Skin of body (tissue), 1 donor: ENCODE measurements at regions not wholly inside any gene's neighbourhood (a gene's known extent, or its start where the extent isn't known, plus 50 kb on each side); places are given as distances from the start of the nearest gene placed in this dataset.
"Not testable (repeated sequence)": the region's sequence is repeated elsewhere in the genome, so short reads cannot be mapped to it uniquely, and the experiment has no call there.

Experiments used
- DNase-seq: peaks from one replicate; lab custom pipeline; 2025; lab: John Stamatoyannopoulos, UW

DNA sequence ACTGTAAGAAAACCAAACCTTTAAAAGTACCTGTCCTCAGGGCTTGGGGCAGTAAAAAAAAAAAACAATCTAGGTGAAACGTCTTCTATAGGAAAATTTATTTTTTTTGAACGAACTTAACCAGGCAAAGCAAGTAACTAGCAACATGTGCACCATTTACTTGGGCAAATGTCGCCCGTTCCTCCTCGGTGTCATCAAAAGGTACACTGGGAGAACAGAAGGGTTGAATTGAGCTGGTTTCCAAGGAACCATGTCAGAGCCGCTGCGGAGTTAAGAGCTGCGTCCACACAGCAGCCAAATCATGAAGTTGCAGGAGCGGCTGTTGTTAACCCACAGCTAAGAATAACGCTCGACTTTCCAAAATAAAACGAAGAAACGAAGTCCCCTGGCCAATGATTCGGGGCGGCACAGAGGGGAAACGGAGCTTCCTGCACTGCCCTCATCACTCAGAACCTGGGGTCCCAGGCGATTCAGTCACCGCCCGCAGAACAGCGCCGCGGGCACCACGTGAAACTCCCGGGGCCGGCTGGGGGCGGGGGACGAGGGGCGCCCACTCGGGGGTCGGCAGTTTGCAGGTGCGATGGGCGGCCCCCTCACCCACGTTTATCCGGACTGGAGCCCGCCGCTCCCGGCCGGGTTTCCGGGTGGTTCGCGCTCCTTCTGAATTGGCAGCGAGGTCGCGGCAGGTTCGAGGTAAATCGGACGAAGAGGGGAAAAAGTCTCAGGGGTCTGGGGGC, 53.6 kb upstream of the PLGLB1 start:
- DNase-seq: not testable (repeated sequence)

DNA sequence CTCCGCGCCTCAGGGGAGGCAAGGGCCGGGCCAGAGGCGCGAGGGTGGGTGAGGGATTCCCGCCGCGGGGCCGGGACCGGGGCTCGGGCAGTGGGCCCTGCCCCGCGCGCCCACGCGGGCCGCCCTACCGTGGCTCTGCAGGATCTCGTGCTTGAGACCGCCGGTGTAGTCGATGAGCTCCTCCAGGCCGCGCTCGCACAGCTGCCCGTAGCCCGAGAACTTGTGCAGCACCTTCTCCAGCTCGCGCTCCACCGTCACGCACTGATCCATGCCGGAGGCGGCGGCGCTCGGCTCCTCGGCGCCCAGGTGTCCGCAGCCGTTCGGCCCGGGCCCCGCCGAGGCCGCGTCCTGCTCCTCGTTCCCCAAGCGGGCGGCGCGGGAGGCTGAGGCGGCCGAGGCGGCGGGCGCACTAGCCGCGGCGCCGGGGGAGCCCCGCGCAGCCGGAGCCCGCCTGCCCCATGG, 54.2 kb upstream of the PLGLB1 start:
- DNase-seq: not testable (repeated sequence)

DNA sequence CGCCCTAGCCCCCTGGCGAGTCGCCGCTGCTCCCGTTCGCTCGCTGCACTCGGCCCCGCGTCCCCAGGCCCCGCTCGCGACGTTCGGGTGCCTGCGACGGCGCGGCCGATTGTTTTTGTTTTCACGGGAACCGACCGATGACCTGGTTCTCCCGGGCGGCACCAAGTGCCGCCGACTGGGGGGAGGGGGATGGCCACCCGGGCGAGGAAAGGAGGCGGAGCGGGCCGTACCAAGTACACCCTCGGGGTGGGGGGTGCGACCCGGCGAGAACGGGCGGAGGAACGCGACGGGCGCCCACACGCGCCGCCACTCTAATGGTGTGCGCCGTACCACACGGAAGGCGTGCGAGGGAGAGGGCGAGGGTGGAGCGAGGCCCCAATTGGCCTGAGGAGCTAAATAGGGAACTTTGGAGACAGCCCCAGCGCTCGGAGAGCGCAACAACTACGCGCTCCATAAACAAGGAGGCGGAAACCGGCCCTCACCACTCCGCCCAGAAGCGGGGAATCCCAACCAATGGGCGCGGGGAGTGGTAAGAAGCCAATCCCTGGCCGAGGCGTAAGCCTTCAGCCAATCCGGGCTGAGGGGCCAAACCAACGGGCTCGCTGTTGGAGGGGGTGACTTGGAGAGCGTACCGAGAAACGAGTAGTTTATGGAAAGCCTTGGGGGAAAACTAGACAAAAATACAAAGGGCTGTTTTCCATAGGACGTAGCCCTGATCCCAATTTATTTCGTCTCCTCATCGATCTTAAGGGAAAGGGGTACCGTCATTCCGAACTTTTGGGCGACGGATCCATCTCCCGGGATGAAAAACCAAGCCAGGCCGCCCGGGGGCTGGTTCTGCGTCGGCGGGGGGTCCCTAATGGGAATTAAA, 54.8 kb upstream of the PLGLB1 start:
- DNase-seq: not testable (repeated sequence)

DNA sequence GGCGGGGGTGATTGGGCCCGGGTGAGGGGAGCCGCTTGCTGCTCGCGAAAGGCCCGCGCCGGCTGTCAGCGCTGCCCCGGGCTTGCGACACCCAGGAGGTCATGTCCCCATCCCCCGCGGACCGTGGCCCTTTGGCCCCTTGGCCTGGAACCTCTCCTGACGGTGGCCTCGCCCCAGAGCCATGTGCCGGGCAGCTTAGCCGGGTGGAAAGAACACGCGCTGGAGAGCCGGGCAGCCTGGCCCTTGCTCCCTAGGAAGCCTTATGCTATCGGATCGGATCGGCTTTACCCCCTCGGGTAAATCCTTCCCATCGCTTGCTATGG, 55.4 kb upstream of the PLGLB1 start:
- DNase-seq: not testable (repeated sequence)

DNA sequence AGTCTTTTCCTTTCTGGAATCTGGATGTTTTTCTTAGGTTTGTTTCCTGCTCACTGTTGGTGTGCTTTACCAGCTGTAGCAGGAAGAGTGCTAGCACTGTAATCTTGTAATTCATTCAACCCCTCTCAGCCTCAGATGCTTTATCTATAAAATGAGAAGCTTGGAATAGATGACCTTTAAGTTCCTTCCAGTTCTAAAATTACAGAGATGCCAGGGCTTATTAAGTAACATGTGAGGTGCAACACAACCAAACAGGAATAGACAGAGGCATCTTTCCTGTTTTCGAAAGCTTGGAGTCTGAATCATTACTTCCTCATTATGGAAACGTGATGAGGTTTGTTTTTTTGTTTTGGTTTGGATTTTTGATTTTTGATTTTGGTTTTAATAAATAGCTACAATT, 60.1 kb upstream of the PLGLB1 start:
- DNase-seq: not testable (repeated sequence)

DNA sequence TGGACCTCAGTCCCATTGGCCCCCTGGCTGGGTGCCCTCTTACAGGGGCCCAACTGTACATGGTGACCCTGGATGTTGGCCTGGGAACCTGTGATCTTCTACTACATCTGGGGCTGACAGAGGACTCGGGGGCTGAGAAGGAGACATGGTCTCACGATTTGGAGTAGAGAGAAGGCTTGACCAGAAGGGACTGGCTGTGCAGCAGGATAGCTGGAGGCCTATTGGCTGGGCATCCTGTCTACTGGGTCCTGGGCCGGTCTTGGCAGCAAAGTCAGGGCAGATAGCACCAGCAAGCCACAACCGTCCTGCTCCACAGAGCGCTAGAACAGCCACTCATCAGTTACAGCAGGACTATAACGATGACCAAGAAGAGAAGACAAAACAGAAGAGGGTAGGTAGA, 66.4 kb upstream of the PLGLB1 start:
- DNase-seq: not testable (repeated sequence)

DNA sequence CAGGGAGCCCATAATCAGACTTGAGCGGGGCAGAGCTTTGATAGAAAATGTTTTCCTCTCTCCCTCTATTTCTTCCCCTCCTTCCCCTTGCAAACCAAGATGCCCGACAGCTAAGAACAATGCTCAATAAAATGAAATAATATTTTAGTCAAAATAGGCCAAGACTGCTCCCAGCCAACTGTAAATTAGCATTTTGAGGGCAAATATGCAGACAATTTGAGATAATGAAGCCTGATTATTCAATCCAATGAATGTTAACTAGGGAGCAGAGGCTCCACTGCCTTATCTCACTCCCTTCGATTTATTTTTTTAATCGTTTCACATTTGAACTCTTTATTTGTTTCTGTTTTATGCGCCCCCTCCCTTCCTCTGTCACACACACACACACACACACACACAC, 67.8 kb upstream of the PLGLB1 start:
- DNase-seq: not testable (repeated sequence)

DNA sequence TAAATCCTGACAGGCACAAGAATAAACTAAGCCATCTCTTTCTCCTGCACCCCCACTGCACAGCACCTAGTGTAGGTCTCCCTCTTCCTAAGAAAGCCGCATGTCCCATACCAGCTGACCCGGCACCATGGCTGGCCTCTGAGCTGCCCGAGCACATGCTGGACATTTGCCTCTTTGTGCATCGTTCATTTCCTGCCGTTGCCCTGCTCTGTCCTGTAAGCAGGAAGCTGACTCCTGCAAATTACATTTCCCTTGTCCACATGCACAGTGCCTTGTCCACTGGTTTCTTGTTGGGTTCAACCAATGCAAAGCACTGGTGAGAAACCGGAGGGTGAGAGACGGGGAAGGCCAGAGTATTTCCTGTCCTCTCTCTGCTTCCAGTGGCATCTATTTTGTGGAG, 71.6 kb upstream of the PLGLB1 start:
- not testable (repeated sequence) for DNase-seq

DNA sequence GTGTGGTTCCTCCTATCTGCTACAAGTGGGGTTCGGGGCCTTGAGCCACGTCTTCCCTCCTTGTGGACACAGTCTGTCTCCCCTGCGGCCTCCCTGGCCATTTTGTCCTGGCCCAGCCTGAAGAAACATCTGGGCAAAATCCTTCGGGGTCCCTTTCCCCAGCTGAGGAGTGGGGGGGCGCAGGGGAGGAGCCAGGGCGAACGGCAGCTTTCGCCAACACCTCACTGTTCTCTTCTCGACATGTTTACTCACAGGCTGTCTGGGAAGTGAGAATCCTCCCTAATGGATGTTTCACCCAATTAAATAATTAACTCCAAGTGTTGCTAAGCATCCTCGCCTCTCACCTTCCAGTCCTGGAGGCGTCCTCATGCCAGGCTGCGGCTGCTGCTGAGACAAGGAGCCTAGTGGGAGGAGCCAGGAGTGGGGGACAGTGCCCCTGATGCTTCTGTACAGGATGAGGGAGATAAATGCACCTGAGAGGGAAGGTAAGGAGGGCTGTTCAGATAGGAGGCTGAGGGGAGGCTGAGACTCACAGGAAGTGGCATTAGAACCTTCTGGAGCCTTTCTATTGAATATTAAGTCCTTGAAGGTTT, 72.4 kb upstream of the PLGLB1 start:
- DNase-seq: not testable (repeated sequence)

DNA sequence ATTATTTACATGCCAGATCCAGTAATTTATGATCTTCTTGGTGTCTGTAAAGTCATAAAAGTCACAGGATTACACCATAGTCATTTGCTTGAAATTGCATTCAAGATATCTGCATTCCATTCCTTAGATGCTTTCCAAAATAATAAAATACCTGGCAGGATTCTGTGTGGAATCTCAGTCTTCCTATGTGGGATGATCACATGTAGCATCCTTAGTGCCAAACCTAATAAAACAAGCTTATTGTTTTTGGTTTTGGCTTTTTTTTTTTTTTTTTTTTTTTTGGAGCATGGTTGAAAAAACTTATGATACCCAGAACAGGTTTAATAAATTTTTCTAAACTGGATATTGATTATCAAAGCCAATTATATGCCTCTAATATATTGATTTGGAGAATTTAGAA, 74.2 kb upstream of the PLGLB1 start:
- DNase-seq: peak; percentile 1

DNA sequence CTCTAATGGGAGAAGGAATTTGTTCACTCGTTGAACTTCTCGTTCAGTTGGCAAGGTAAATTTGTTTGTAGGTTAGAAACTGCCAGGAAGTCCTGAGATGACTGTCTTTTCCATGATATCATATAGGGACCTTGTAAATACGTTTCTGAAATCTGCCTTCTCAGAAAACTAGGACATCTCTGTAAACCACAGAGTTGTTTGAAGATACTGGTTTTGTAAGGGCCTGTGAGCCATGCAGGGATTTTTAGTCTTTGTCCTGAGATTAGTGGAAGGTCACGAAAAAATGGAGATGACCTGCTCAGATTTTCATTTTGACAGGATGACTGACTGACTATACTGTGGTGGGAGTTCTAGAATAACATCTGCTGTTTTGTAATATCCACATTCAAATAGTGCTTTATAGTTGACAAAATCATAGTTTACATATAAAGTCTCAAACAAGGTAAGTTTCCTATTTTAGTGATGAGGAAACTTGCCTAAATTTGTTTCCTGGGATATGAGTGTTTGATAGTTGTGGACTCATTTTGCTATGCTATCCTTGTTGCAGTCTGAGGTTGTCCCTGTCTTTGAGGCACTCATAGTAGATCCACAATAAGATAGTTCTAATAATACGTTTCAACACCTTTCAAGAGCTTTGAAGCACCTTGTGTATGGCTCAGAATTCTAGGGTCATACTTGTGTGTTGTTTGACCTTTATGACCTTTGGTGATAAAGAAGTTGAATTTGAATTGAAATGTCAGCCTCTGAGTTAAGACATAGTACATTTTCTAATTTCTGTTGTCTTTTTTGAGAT, 107.3 kb upstream of the PLGLB1 start:
- DNase-seq: not testable (repeated sequence)

DNA sequence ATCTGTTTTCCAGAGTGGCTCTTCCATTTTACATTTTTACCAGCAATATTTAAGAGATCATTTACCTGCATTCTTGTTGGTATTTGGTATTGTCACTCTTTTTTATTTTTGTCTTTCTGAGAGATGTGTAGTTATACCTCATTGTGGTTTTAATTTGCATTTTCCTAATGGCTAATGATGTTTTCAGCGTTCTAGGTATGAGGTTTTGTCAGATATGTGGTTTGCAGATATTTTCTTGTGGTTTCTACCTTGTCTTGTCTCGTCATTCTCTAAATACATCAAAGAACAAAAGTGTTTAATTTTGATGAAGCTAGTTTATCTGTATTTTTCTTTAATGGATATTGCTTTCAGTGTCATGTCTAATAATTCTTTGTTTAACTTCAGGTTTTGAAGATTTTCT, 110.9 kb upstream of the PLGLB1 start:
- DNase-seq: not testable (repeated sequence)

DNA sequence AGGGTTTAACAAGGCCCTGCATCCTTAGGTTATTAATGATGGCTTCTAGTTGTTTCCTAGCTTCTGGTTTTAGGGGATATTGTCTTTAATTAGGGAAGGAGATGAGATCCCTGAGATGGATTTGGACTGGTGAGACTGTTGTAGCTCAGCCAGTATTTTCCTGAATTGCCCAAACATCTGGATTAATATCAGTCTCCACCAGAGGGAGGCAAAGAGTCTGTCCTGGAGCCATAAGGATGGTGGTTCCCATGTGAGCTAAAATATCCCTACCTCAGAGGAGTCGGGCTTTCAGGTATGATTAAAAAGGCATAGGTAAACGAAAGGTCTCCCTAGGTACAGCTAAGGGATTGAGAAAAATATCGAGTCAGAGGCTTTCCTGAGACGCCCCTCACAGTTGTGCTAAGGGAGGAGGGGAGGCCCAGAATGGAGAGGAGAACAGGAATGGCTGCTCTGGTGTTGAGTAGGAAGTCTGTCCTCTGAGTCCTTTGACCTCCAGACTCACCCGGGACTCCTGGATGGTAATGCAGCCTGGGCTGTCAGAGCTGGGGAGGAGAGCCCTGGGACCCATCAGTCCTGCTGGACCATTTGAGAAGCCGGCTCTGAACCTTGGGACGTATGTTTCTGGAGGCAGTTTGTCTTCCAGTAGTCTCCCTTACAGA, 130.3 kb upstream of the PLGLB1 start:
- DNase-seq: not testable (repeated sequence)

DNA sequence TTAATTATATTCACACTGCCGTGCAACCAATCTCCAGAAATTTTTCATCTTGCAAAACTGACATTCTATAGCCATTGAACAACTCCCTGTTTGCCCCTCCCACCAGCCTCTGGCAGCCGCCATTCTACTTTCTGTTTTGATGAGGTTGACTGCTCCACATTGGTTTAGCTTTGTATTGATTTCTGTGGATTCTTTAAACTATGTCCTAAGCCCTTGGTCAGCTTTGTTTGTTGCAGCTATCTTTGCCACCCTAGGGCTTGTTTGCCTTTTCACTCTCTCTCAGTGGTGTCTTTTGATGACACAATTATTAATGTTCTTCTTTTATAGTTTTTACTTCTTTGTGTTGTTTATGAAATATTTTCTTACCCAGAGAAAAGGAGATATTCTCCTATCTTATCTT, 152.8 kb upstream of the PLGLB1 start:
- not testable (repeated sequence) for DNase-seq

DNA sequence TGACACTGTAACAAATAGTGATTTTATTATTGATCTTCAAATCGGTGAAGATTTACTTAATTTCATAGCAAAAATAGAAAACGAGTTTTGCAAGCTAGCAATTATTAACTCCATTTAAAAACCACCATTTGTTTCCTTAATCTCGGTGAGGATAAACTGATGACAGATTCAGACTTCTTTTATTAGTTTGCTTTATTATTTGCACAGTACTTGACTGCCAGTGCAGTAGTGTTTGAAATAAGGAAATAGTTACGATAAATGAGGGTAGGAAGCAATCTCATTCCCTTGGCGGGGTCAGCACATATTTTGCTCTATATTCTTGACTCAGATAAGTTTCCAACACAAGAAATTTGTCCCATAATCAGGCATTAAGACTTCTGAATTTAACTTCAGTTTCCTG, 161.7 kb upstream of the PLGLB1 start:
- DNase-seq: not testable (repeated sequence)

DNA sequence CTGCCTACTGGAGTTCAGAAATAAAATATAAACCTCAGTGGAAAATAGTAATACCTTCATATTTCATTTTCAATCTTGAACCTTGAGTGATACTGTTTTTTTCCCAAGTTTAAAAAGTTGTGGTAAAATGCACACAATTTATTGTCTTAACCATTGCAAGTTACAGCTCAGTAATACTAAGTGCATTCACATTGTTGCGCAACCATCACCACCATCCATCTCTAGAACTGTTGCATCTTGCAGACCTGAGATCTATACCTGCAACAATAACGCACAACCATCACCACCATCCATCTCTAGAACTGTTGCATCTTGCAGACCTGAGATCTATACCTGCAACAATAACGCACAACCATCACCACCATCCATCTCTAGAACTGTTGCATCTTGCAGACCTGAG, 162.6 kb upstream of the PLGLB1 start:
- DNase-seq: not testable (repeated sequence)

DNA sequence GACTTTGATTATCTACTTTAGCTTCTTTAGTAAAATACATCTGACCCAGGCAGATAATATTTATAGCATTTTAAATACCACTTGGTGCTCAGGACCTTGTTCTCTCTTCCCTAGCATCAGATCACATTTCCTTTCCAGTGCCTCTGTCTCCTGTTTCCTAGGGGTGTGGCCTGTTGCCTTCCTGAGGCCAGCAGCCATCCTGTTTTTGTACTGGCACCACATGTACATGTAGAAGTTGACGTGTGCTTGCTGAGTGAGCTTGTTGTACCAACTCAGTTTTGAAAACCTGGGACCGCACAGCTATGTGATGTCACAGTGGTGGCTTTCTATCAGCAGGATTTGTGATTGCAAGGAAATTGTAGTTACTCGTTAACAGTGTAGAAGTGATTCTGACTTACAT, 167.6 kb upstream of the PLGLB1 start:
- DNase-seq: not testable (repeated sequence)

DNA sequence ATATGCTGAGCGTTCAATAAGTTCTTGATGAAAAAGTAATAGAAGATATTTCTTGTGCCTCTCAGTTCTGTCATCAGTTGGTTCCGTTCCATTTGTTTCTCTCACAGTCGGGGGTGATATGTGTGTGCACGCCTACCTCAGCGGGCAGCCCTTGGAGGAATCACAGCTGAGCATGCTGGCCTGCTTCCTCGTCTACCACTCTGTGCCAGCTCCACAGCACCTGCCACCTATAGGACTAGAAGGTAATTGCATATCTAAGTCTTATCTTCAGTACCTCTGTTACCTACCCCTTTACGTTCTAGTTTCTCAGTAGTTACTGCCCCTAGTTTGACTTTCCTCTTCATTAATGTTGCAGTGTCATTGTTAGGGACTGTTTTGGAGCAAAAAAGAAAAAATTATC, 171.7 kb upstream of the PLGLB1 start:
- not testable (repeated sequence) for DNase-seq

DNA sequence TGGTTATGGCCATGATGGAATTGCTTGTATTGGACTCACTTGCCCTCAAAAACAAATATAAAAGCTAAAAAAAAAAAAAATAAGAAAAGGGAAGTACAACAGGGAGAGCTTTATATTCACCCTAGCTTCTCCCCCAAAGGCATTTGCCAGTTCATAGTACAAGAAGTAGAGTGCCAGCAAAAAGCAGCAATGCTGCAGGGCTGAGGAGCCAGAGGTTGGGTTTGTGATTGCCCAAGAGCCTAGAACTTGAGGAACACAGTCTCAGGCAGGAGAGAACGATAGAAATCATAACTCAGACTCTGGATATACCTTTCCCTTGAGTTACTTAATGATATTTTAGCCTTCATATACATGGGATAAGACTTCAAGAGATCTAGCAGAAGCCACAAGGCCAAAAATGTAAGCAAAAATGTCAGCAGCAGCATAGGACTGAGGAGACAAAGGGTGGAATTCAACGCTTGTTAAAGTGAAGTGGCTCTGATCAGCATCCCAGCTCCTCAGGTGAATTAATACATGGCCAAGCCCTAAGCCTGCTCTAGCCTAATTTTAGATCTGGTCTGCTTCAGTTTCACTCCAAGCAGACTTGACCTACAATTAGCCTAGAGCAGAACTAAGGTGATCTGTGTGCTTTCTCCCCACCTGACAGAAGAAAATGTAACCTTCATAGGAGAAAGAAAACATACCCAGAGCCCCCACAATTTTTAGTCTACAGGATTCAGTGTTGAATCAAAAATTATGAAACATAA, 172.8 kb upstream of the PLGLB1 start:
- DNase-seq: not testable (repeated sequence)
